NCI-H1092 treated with DMSO at 0.1 percent for 48 hours (cell line): ENCODE measurements at regions not wholly inside any gene's neighbourhood (a gene's known extent, or its start where the extent isn't known, plus 50 kb on each side); places are given as distances from the start of the nearest gene placed in this dataset.

Experiments
- DNase-seq: peaks from one replicate; lab custom pipeline; 2025; lab: John Stamatoyannopoulos, UW

DNA sequence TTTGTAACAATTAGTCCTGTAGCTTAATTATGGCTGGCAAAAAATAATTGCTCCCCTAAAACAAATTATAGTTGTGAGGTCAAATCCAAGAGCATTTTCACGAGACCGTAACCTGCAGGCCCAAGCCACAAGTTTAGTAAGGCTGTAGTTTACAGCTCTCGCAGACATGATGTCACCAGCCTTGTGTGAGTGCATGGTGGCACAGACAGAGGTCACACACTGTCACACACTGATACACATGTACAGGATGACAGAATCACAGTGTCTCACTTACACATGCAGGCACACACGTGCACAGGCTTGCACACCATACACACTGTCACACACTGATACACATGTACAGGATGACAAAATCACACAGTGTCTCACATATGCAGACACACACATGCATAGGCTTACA lies 518.8 kb downstream of the IRX1 start:
- DNase-seq: no peak

DNA sequence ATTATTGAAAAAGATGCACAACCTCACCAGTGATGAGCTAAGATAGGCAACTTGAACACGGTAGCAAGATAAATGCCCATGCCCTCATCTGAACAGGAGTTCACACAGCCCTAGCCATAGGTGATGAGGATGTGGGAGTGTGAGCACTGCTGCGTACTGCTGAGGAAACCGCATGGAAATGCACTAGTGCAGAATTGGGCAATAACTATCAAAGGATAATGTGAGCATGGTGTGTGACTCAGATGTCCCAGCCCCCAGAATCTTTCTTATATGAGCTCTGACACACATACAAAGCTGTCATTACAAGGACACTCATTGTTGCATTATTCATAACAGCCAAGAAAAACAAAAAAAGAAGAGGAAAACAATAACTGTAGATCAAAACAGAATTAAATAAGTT lies 521.2 kb downstream of the IRX1 start:
- no peak for DNase-seq

DNA sequence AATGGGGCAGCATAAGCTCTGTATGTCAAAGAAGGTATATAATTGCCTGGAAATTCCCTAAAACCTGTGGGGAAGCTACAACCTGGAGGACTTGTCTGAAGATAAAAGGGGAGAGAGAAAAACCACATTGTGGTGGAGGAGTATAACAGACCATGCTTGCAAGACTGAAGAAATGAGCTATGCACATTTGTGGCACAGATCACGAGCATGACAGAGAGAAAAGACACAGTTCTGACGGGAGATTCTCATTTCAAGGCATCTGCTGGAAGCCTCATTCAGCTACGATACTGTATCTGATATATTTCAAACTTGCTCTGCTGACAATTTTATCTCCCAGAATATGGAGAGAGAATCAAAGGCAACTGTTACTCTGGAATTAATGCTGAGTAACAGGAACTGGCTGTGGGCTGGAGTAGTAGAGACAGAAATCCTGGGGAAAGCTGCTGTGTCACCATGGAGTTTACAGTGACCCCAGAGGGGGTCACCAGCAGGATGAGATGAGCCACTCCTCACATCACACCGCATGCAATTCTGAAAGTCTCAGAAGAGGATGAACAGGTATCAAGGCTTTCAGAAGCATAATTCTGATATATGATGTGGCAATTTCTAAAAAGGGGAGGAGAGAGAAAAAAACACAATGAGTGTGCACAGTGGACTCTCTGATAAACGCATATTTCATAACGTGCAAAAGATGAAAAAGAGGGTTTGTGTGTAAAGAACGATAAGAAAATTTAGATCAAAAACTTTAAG lies 528.8 kb downstream of the IRX1 start:
- DNase-seq: no peak

DNA sequence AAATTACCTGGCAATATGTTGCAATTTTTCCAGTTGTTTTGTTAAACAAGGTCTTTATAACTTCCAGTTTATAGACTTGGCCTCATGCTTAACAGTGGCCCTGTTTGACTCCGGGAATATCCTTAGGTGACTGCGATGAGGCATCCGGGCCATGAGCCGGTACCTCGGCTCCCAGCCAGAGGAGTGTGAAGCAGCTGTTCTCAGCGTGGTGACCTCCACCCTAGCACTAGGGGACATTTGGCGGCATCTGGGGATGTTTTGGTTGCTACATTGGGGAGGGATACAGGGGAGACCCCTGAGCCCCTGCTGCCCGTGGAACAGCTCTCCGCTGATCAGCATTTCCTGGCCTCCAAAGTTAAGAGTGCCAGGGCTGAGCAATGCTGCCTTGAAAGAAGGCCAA lies 533.4 kb downstream of the IRX1 start:
- DNase-seq: no peak

DNA sequence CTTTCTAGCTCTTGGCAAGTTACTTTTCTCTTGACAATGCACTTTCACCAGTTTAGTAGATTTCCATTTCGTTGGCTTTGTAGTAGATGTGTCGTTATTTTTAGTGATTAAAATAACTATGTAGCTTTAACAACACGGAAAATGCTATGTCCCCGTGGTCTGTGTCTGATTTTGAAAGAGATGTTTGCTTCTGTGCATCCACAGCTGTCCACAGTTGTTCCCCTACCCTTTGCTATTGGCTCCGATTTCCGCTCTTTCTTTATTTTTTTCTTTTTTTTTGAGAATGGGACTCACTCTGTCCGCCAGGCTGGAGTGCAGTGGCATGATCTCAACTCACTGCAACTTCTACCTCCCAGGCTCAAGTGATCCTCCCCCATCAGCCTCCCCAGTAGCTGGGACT lies 533.9 kb downstream of the IRX1 start:
- DNase-seq: no peak

DNA sequence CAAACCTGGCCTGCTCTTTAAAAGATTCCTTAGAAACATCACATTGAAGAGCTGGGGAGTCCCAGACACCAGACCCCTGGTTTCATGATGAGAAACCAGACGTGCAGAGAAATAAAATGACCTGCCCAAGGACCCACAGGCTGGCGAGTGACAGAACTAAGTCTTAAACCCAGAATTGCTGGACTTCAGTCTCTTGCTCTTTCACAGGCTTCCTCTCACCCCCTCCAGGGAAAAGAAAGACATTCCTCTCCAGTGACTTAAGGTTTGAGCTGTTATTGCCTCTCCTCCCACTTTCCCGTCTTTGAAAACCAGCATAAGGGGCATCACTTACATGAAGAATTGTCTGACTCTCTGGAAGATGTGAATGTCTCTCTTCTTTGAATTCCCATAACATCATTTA lies 535.2 kb downstream of the IRX1 start:
- DNase-seq: no peak

DNA sequence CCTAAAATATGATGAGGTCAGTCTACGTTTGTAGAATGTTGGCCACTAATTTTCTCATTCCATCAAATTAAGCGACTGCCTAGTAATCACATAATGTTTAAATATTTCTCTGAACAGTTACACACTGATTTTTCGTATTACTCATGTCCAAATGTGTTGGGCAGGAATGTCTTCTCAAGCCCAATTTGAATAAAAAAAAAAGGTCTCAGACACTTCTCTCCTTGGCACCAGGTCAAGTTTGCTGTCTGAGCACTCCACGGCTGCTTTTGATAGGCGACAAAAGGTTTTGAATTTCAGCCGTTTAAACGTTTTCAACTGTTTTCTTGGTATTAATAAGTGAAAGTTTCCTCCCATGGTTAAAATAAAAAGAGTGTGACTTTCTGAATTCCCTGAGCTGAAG lies 542.1 kb downstream of the IRX1 start:
- DNase-seq: no peak

DNA sequence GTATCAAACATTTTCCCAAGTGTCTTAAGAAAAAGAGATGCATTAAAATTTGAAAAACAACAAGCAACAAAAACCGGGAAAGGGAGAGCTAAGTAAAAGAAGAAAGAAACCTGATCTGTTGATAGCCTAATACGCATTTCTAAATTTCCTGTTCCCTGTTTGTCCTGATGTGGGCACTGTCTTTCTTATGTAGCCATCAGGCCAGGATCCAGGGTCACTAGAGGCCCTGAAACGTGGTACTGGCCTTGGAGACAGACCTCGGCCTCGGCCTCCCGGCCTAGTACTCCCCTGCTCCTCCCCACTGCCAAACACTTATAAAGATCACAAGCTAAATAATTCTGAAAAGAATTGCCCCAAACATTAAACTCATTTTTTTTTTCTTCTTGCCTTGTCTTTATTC lies 547.2 kb downstream of the IRX1 start:
- DNase-seq: no peak

DNA sequence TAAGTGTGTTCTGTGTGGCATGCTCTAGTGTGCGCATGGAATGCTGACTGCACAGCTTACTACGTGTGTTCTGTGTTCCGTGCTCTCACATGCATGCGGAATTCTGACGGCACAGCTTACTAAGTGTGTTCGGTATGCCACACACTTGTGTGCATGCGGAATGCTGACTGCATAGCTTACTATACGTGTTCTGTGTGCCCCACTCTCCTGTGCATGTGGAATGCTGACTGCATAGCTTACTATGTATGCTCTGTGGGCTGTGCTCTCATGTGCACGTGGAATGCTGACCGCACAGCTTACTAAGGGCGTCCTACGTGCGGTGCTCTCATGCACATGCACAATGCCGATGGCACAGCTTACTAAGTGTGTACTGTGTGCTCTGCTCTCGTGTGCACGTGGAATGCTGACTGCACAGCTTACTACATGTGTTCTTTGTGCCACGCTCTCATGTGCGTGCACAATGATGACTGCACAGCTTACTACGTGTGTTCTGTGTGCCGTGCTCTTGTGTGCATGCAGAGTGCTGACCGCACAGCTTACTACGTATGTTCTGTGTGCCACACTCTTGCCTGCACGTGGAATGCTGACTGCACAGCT lies 548.9 kb downstream of the IRX1 start:
- no peak for DNase-seq

DNA sequence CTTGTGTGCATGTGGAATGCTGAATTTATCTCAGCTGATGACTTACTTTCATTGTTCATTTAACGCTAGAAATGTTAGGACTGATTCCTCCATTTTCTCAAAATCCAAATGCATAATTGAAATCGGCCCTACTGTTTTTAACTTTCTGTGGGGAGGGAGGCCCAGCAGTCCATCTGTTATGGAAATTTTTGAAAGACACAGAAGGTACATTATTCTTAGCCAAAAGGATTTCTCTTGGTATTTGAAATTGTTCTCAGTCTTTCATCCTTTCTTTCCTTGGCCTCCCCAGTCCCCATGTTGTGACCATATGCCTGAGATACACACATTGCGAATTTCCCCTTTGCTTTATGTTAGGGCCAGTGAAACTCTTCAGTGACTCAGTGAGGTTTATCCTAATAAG lies 549.9 kb downstream of the IRX1 start:
- no peak for DNase-seq

DNA sequence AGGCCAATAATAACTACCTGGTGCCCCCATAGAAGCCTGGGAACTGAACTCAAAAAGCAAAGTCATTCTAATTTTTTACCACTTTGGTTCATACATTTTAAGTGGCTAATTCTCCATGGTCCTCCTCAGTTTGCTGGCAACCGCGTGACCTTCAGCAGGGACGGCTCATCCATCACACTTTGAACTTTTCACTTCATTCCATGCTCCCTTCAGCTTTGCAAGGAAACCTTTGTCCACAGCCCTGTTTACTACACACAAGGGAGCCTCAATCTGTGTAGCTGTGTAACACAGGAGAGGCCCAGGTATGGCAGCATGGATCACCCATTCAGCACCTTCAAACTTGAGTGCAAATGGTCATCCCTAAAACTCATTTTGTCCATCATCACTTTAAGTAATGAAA lies 552.4 kb downstream of the IRX1 start:
- no peak for DNase-seq

DNA sequence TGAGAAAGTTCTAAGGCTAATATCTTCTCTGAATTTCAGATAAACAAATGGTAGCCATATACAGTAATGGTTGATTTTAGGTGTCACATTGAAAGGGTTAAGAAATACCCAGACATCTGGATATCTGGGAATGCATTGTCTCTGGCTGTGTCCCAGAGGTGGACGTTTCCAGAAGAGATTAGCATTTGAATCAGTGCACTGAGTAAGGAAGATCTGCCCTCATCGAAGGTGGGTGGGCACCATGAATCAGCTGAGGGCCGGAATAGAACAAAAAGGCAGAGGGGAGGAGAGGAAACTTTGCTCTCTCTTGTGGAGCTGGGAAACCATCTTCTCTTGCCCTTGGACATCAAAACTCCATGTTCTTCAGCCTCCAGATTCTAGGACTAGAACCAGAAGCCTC lies 554.4 kb downstream of the IRX1 start:
- DNase-seq: no peak

DNA sequence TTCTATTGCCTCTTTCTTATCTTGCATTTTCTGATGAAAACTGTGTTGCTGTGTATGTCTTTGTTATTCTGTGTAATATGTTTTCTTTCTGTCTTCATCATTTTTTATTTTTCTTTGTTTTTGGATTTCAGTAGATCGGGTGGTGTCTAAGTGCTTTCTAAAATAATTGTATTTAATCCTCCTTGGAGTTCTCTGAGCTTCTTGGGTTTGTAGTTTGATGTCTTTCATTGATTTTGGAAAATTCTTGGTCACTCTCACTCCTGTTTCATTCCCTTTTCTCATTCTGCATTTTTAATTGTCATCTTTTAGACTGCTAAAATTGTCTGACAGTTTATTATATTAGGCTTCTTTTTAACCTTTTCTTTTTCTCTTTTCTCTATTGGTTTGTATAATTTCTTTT lies 560.5 kb downstream of the IRX1 start:
- no peak for DNase-seq

DNA sequence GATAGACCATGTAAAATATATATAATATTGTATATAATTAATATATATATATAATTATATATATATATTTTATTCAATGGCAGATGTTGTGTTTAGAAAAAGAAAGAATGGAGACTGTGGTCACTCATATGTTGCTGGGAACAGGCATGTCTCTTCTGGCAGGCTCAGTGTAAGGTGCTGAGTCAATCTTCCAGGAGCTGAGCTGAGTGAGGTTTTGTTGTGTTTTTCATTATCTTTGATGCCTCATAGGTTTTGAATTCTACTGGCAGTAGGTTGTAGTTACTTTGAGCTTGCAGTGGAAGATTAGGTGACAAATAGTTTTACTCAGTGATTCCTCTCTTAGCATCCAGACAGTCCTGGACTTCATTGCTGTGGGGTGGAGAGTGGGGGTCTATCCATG lies 561.3 kb downstream of the IRX1 start:
- DNase-seq: no peak

DNA sequence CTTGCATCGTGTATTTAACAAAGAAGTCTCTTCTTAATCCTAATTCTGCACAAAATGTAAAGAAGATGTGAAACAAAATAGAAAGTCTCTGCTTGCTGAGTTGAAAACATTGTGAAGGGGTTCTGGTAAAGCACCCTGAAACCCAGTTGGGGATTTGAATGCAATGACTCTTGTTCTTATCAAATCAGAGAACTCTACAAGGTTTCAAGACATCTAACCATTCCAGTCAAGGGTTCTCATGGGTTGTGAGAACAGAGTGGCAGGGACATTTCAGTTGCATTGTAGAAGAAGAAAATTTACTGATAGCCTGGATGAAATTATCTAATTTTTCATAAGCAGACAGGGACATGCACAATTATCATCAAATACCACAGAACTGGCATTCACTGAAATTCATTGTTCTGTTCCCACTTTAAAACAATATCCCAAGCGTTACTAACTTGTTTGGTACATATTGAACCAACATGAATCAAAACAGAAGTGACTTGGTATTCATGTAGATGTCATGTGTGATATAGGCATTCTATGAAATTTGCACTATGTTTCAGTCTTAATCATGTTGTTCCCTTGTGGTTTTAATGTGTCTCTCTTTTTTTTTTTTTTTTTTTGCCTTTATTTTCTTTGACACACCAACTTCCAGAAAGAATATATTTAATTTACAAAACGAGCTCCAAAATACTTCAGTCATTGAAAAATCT lies 563.3 kb downstream of the IRX1 start:
- DNase-seq: no peak

DNA sequence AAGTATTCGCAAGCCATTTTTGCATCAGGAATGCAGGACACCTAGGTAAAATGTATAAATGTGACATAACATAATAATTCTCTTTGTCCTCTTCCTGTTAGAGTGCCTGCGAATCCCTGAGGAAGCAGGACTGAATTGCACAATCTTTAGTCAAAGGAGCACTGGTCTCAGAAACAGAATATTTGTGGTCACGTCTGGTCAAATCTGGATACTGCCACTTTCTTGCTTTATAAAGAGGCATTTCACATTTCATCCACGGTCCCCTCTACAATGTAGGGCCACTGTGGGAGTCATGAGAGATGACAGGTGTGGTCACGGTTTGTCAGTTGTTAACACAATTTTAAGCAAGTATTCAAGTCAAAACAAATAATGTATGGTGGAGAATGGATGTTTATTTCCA lies 564.0 kb downstream of the IRX1 start:
- DNase-seq: no peak

DNA sequence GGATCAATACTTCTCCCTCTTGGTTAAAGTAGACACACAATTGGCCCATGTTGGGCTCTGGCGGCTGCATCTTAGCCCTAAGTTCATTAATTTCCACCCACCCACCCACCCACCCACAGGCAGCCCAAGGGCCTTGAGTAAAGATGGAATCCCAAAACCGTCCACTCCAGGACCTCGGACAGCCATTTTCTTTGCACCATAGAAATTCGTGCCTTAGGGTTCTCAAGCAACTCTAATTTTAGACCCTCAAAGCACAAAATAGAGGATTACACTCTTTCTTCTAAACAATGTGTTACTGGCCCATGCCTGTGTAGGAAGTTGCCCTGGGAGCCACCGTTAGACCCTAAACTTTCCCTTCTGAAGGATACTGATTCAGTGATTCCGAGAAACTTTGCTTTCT lies 568.5 kb downstream of the IRX1 start:
- DNase-seq: no peak

DNA sequence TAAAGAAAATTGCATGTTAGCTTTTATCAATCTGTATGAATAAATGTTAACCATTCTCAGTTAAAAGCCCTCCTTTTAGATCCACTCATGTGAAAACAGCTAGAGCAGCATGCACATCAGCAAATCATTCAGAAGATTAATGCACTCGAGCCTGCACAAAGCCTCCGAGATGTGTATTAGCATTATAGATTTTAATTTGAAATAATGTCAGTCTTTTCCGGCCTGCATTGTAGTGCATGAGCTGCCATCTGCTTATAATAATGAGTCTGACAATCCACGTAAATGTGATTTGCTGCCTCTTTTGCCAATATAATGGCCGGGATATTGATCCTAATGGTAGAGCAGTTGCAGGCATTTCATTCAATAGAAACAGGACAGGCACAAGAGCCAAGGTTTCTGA lies 585.1 kb downstream of the IRX1 start:
- no peak for DNase-seq

DNA sequence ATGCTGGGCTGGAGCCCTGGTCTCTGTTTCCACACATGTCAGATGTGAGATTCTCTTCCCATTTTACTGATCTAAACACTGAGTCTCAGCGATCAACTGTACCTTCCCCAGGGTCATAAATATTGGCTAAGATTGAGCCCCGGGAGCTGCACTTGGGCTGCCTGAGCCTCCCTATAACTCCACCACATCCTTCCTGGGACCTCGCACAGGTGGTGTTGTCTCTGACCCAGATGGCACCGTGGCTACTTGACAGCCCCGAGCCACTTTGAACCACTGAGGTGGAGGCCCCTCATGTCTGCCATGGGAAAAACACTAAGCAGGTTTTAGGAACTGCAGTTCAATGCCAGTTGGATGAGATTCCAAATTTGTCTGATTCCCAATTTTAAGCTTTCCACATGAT lies 586.5 kb downstream of the IRX1 start:
- DNase-seq: no peak

DNA sequence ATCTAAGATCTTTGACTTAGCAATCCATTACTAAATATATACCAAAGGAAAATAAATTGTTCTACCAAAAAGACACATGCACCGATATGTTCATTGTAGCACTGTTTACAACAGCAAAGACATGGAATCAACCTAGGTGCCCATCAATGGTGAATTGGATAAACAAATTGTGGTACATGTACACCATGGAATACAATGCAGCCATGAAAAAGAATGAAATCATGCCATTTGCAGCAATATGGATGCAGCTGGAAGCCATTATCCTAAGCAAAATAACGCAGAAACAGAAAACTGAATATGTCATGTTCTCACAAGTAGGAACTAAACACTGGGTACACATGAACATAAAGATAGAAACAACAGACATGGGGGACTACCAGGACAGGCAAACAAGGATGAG lies 589.5 kb downstream of the IRX1 start:
- DNase-seq: no peak

DNA sequence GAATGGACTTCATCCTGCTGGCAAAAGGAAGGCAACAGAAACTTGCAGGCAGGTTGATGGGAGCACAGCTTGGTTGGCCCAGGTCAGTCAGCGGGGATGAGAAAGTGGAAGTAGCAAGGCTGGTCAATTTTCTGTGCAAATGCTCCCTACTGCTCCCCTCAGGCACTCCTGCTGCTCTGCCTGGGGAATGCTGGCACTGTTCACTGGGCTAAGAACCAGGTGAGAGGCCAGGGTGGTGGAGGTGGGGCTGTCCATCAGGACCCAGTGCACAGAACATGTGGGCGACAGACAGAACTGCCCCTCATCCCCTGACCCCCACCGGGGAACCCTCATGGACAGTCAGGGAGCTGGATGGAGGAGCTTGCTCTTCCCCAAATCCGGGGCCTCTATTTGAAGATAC lies 593.1 kb downstream of the IRX1 start:
- no peak for DNase-seq

DNA sequence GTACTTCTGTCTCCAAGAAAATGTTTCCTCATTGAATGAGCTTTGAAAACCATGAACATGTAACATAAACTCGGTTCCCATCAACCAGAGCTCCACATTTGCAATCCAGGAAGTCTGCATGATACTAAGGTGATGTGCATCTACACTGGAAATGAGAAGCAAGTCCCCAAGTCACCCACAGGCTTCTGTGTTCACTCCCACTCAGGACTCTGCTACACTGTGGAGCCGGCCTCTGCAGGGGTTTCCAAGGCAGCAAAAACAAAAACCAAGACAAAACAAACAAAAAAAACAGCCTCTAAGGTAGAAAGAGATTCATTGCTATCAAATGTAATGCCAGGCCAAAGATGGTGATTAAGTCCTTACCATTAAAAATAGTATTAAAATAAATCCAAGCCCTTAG lies 593.7 kb downstream of the IRX1 start:
- no peak for DNase-seq

DNA sequence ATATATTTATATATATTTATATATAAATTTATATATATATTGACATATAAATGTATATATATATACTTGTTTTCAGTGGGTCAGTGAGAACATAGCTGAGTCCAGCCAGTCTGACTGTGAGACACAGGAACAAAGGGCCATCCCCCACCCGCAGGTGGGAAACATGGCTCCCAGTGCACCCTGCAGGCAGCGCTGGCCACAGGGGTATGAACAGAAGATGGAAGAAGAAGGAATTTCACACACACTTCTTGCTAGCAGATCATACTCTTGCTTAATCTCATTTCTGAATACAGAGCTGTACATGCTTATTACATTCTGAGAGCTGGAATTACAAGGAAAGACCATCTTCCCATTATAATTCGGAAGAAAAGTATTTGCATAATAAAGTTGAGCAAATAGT lies 595.4 kb downstream of the IRX1 start:
- DNase-seq: no peak

DNA sequence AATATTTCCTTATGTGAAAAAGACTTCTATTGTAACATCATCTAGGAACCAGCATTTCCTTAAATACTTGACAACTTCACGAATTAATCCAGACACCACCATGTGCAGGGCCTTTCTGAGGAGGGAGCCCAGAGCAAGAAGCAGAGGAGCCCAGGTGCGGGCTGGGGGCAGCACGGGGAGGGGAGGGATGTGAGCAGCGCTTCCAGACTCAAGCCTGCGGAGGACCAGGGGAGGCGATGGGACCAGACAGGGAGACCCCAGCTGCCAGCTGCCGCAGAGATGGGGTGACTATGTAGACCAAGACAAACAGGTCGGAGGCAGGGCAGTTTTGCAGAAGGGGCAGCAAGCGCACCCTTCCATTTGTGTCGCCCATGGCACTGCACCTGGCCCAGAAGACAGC lies 596.1 kb downstream of the IRX1 start:
- DNase-seq: no peak
